ENCODE measurements at regions not wholly inside any gene's neighbourhood (a gene's known extent, or its start where the extent isn't known, plus 50 kb on each side); places are given as distances from the start of the nearest gene placed in this dataset.

DNA sequence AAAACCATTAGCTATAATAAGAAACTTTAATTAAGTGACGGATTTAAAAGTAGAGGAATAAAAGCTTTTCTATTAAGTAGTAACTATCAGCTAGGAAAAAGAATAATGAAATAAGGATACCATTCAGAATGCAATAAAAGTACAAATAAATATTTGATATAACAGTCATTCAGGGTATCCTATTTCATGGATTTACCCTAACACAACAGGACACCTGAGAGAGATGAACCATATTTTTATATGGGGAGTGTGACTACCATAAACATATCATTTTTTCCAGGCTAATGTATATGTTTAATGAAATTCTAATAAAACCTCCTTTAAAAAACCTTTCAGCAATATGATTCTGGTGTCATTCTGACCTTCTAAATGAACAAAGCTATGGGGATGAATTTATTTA, 393.8 kb downstream of the SNAPC1 start:
- TF ChIP-seq CTCF (IDR thresholded peaks at IDR 0.05): no peak
- TF ChIP-seq POLR2A (IDR thresholded peaks at IDR 0.05): no peak

All from testis (tissue), 2 donors.